ENCODE measurements at regions not wholly inside any gene's neighbourhood (a gene's known extent, or its start where the extent isn't known, plus 50 kb on each side); places are given as distances from the start of the nearest gene placed in this dataset.

GRCh38 chr15:58312031-58312430, 119.8 kb upstream of the LIPC start:
- Histone ChIP-seq H3K4me3 (no peak overlapping the region), H3K27ac (no peak overlapping the region), H3K36me3 (no peaks in the 10 kb centered on the region), H3K4me1 (no peaks in the 10 kb centered on the region), H3K27me3 (no peaks in the 10 kb centered on the region), H3K9me3 (no peaks in the 10 kb centered on the region)
- TF ChIP-seq POLR2A (IDR thresholded peaks at IDR 0.05): no peak
- no peak for TF ChIP-seq POLR2AphosphoS5 (IDR thresholded peaks at IDR 0.05)
- no peak for TF ChIP-seq EP300 (IDR thresholded peaks at IDR 0.05)
- TF ChIP-seq CTCF (IDR thresholded peaks at IDR 0.05): no peak
- no peak for DNase-seq
- 83 to 86% methylated on average over 5 of the region's 5 CpGs for WGBS, 2 donors
- intact Hi-C loops (cut with DNase I): no loop called here

GRCh38 chr15:58313304-58313703, 118.5 kb upstream of the LIPC start:
- Histone ChIP-seq H3K9me3 (no peaks in the 10 kb centered on the region), H3K27me3 (no peaks in the 10 kb centered on the region), H3K36me3 (no peaks in the 10 kb centered on the region), H3K4me3 (no peak overlapping the region), H3K4me1 (no peaks in the 10 kb centered on the region), H3K27ac (no peak overlapping the region)
- no peak for DNase-seq
- TF ChIP-seq EP300 (IDR thresholded peaks at IDR 0.05): no peak
- no peak for TF ChIP-seq CTCF (IDR thresholded peaks at IDR 0.05)
- no peak for TF ChIP-seq POLR2A (IDR thresholded peaks at IDR 0.05)
- no peak for TF ChIP-seq POLR2AphosphoS5 (IDR thresholded peaks at IDR 0.05)
- WGBS, 2 donors: 85 to 88% methylated on average over 5 of the region's 5 CpGs
- intact Hi-C loops (cut with DNase I): no loop called here

- no peaks in the 10 kb centered on the region for H3K4me1 ChIP-seq
- H3K9me3 ChIP-seq: no peaks in the 10 kb centered on the region
- intact Hi-C loops (cut with DNase I): no loop called here
- H3K27ac ChIP-seq: no peak overlapping the region
- H3K36me3 ChIP-seq: no peaks in the 10 kb centered on the region
- no peak for TF ChIP-seq EP300 (IDR thresholded peaks at IDR 0.05)
- TF ChIP-seq POLR2AphosphoS5 (IDR thresholded peaks at IDR 0.05): no peak
- TF ChIP-seq POLR2A (IDR thresholded peaks at IDR 0.05): no peak
- TF ChIP-seq CTCF (IDR thresholded peaks at IDR 0.05): no peak
- H3K4me3 ChIP-seq: no peak overlapping the region
- DNase-seq: no peak
- 73 to 82% methylated on average over 6 of the region's 6 CpGs for WGBS, 2 donors
- no peaks in the 10 kb centered on the region for H3K27me3 ChIP-seq
Observed at GRCh38 chr15:58313810-58314592, 117.8 kb upstream of the LIPC start.

- H3K4me3 ChIP-seq: no peak overlapping the region
- intact Hi-C loops (cut with DNase I): no loop called here
- no peak for DNase-seq
Observed at GRCh38 chr15:58314593-58315216, 117.1 kb upstream of the LIPC start.

More at GRCh38 chr15:58314593-58315216, 117.1 kb upstream of the LIPC start:
- WGBS, 2 donors: 35 to 76% methylated on average over 4 of the region's 4 CpGs
- Histone ChIP-seq H3K4me1 (no peaks in the 10 kb centered on the region), H3K27me3 (no peaks in the 10 kb centered on the region), H3K9me3 (no peaks in the 10 kb centered on the region), H3K36me3 (no peaks in the 10 kb centered on the region), H3K27ac (no peak overlapping the region)
- TF ChIP-seq POLR2AphosphoS5 (IDR thresholded peaks at IDR 0.05): no peak
- TF ChIP-seq EP300 (IDR thresholded peaks at IDR 0.05): no peak
- no peak for TF ChIP-seq CTCF (IDR thresholded peaks at IDR 0.05)
- no peak for TF ChIP-seq POLR2A (IDR thresholded peaks at IDR 0.05)
